ENCODE measurements at regions not wholly inside any gene's neighbourhood (a gene's known extent, or its start where the extent isn't known, plus 50 kb on each side); places are given as distances from the start of the nearest gene placed in this dataset.
A peak's percentile ranks its signal among the peaks of the same experiment; 100 is the strongest.

GRCh38 chr7:113698556-113699220, 220.1 kb downstream of the PPP1R3A start:
- Histone ChIP-seq H3K4me1 (peaks cover 0 to 9% (median 4%) of the 10 kb centered on the region in 4 donors), H3K9me3 (no peaks in the 10 kb centered on the region), H3K27me3 (no peaks in the 10 kb centered on the region), H3K4me3 (no peak overlapping the region), H3K27ac (replicated peaks in 1 of 4) (no peak overlapping the region), H3K36me3 (no peaks in the 10 kb centered on the region)
- TF ChIP-seq POLR2AphosphoS5 (IDR thresholded peaks at IDR 0.05) = no peak
- TF ChIP-seq POLR2A (IDR thresholded peaks at IDR 0.05; ENCODE audit: low read depth) = no peak
- peak; percentile 64 to 73 (median 68) for TF ChIP-seq CTCF (IDR thresholded peaks at IDR 0.05)
- TF ChIP-seq EP300 (IDR thresholded peaks at IDR 0.05) = no peak
- intact Hi-C loops (cut with DNase I) = no loop called here
- 41% methylated on average over 6 of the region's 6 CpGs for WGBS
- DNase-seq (ENCODE audit: extremely low spot score) = no peak

- Histone ChIP-seq H3K9me3 (no peaks in the 10 kb centered on the region), H3K4me1 (no peaks in the 10 kb centered on the region), H3K27ac (replicated peaks in 1 of 4) (no peak overlapping the region), H3K4me3 (no peak overlapping the region), H3K27me3 (no peaks in the 10 kb centered on the region), H3K36me3 (no peaks in the 10 kb centered on the region)
- 89% methylated on average over 1 of the region's 1 CpG for WGBS
- intact Hi-C loops (cut with DNase I) = no loop called here
- no peak for DNase-seq (ENCODE audit: extremely low spot score)
- no peak for TF ChIP-seq POLR2A (IDR thresholded peaks at IDR 0.05; ENCODE audit: low read depth)
- no peak for TF ChIP-seq CTCF (IDR thresholded peaks at IDR 0.05)
- TF ChIP-seq POLR2AphosphoS5 (IDR thresholded peaks at IDR 0.05) = no peak
- no peak for TF ChIP-seq EP300 (IDR thresholded peaks at IDR 0.05)
Measured at GRCh38 chr7:113694149-113694548, 224.7 kb downstream of the PPP1R3A start.

GRCh38 chr7:113684165-113684564, 234.6 kb downstream of the PPP1R3A start:
- no peaks in the 10 kb centered on the region for H3K4me1 ChIP-seq
- 92% methylated on average over 5 of the region's 5 CpGs for WGBS
- H3K27ac ChIP-seq (replicated peaks in 1 of 4) = no peak overlapping the region
- no peak overlapping the region for H3K4me3 ChIP-seq
- intact Hi-C loops (cut with DNase I) = no loop called here
- no peaks in the 10 kb centered on the region for H3K9me3 ChIP-seq
- TF ChIP-seq EP300 (IDR thresholded peaks at IDR 0.05) (no peak), CTCF (IDR thresholded peaks at IDR 0.05) (no peak), POLR2AphosphoS5 (IDR thresholded peaks at IDR 0.05) (no peak)
- no peaks in the 10 kb centered on the region for H3K36me3 ChIP-seq
- no peaks in the 10 kb centered on the region for H3K27me3 ChIP-seq
- DNase-seq (ENCODE audit: extremely low spot score) = no peak

- no peak for TF ChIP-seq EP300 (IDR thresholded peaks at IDR 0.05)
- no peak for TF ChIP-seq CTCF (IDR thresholded peaks at IDR 0.05)
- no peak for TF ChIP-seq POLR2A (IDR thresholded peaks at IDR 0.05; ENCODE audit: low read depth)
- no peak for TF ChIP-seq POLR2AphosphoS5 (IDR thresholded peaks at IDR 0.05)
- H3K27me3 ChIP-seq = no peaks in the 10 kb centered on the region
- no peak overlapping the region for H3K27ac ChIP-seq (replicated peaks in 1 of 4)
- no peak for DNase-seq (ENCODE audit: extremely low spot score)
- no peaks in the 10 kb centered on the region for H3K9me3 ChIP-seq
- H3K4me1 ChIP-seq = no peaks in the 10 kb centered on the region
- H3K36me3 ChIP-seq = no peaks in the 10 kb centered on the region
- 75% methylated on average over 3 of the region's 3 CpGs for WGBS
- intact Hi-C loops (cut with DNase I) = no loop called here
- H3K4me3 ChIP-seq = no peak overlapping the region
Measured at GRCh38 chr7:113677811-113678210, 241.0 kb downstream of the PPP1R3A start.

- H3K36me3 ChIP-seq = no peaks in the 10 kb centered on the region
- no peaks in the 10 kb centered on the region for H3K27me3 ChIP-seq
- no peak overlapping the region for H3K27ac ChIP-seq (replicated peaks in 1 of 4)
- TF ChIP-seq EP300 (IDR thresholded peaks at IDR 0.05) = no peak
- TF ChIP-seq CTCF (IDR thresholded peaks at IDR 0.05) = no peak
- TF ChIP-seq POLR2AphosphoS5 (IDR thresholded peaks at IDR 0.05) = no peak
- TF ChIP-seq POLR2A (IDR thresholded peaks at IDR 0.05; ENCODE audit: low read depth) = no peak
- H3K4me3 ChIP-seq = no peak overlapping the region
- DNase-seq (ENCODE audit: extremely low spot score) = no peak
- WGBS = 84% methylated on average over 1 of the region's 1 CpG
- peaks cover 0 to 5% (median 0%) of the 10 kb centered on the region in 4 donors for H3K9me3 ChIP-seq
- H3K4me1 ChIP-seq = no peaks in the 10 kb centered on the region
- intact Hi-C loops (cut with DNase I) = no loop called here
Measured at GRCh38 chr7:113664867-113665266, 253.9 kb downstream of the PPP1R3A start.

Data from esophagus muscularis mucosa (tissue), 4 donors.